HEK293T (cell line): ENCODE measurements at regions not wholly inside any gene's neighbourhood (a gene's known extent, or its start where the extent isn't known, plus 50 kb on each side); places are given as distances from the start of the nearest gene placed in this dataset.

ENCODE experiments used
- ARNT ChIP-seq: fragments of 450-650 bp; IDR thresholded peaks from 2 replicates; pipeline ENCODE4 v1.6.1; 2017; ENCODE audit warnings: mild to moderate bottlenecking
- BHLHE40 ChIP-seq: fragments of 450-650 bp; IDR thresholded peaks from 2 replicates; pipeline ENCODE4 v1.6.1; 2016; ENCODE audit warnings: mild to moderate bottlenecking, moderate library complexity, borderline replicate concordance
- ELF4 ChIP-seq: fragments of 450-650 bp; IDR thresholded peaks from 2 replicates; pipeline ENCODE4 v1.6.1; 2017; ENCODE audit warnings: antibody characterized with exemption
- FOXA1 ChIP-seq: fragments of 450-650 bp; IDR thresholded peaks from 2 replicates; pipeline ENCODE4 v1.6.1; 2016; ENCODE audit warnings: mild to moderate bottlenecking
- FOXK2 ChIP-seq: fragments of 450-650 bp; IDR thresholded peaks from 2 replicates; pipeline ENCODE4 v1.6.1; 2016; ENCODE audit warnings: mild to moderate bottlenecking
- FOXM1 ChIP-seq: fragments of 450-650 bp; IDR thresholded peaks from 2 replicates; pipeline ENCODE4 v1.6.1; 2017; ENCODE audit warnings: mild to moderate bottlenecking, borderline replicate concordance
- HDGF ChIP-seq: fragments of 450-650 bp; IDR thresholded peaks from 2 replicates; pipeline ENCODE4 v1.6.1; 2017; ENCODE audit warnings: antibody characterized with exemption, borderline replicate concordance
- LEF1 ChIP-seq: fragments of 450-650 bp; IDR thresholded peaks from 2 replicates; pipeline ENCODE4 v1.6.1; 2017; ENCODE audit warnings: mild to moderate bottlenecking, borderline replicate concordance
- NFRKB ChIP-seq: fragments of 450-650 bp; IDR thresholded peaks from 2 replicates; pipeline ENCODE4 v1.6.1; 2016; ENCODE audit warnings: mild to moderate bottlenecking, moderate library complexity
- SP1 ChIP-seq: fragments of 450-650 bp; IDR thresholded peaks from 2 replicates; pipeline ENCODE4 v1.6.1; 2017
- SUZ12 ChIP-seq: fragments of 450-650 bp; IDR thresholded peaks from 2 replicates; pipeline ENCODE4 v1.6.1; 2016; ENCODE audit warnings: mild to moderate bottlenecking
- TARDBP ChIP-seq: fragments of 450-650 bp; IDR thresholded peaks from 2 replicates; pipeline ENCODE4 v1.6.1; 2016
- ZNF384 ChIP-seq: fragments of 450-650 bp; IDR thresholded peaks from 2 replicates; pipeline ENCODE4 v1.6.1; 2016
- TF ChIP-seq, protein P1 (sequence below): fragments of 450-650 bp; IDR thresholded peaks from 2 replicates; pipeline ENCODE4 v1.6.1; 2016

DNA sequence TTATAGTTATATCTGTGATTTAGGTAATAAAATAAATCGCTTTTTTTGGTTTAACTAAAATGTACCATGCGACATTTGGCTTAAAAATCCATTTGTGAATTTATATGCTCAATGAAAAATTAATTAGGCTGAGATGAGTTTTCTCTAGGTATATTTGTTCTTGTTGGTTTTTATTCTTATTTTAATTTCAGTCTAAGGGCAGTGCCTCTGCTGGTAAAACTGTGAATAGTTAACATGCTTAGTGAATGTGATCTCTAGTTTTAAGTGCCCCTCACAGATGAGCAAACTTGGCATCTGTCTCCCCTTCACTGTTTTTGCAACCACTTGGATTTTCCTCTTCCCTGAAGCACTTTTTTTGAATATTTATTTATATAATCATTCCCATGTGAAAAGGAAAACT lies 822.7 kb downstream of the GRIK2 start:
- TF ChIP-seq HDGF (no peak), ARNT (no peak), SP1 (no peak), FOXM1 (no peak), SUZ12 (no peak), ZNF384 (no peak), TARDBP (no peak), BHLHE40 (no peak), NFRKB (no peak), FOXA1 (no peak), FOXK2 (no peak), LEF1 (no peak), ELF4 (no peak)
- TF ChIP-seq, protein P1, sequence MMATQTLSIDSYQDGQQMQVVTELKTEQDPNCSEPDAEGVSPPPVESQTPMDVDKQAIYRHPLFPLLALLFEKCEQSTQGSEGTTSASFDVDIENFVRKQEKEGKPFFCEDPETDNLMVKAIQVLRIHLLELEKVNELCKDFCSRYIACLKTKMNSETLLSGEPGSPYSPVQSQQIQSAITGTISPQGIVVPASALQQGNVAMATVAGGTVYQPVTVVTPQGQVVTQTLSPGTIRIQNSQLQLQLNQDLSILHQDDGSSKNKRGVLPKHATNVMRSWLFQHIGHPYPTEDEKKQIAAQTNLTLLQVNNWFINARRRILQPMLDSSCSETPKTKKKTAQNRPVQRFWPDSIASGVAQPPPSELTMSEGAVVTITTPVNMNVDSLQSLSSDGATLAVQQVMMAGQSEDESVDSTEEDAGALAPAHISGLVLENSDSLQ: no peak
